ENCODE measurements at regions not wholly inside any gene's neighbourhood (a gene's known extent, or its start where the extent isn't known, plus 50 kb on each side); places are given as distances from the start of the nearest gene placed in this dataset.
"Not testable (repeated sequence)": the region's sequence is repeated elsewhere in the genome, so short reads cannot be mapped to it uniquely, and the experiment has no call there.

- Histone ChIP-seq H3K36me3 (ENCODE audit: control insufficient read depth in 5 of 5, insufficient read depth in 5 of 5, low read length in 5 of 5) (no peaks in the 10 kb centered on the region), H3K9me3 (ENCODE audit: control insufficient read depth in 5 of 5, low read length in 5 of 5) (no peaks in the 10 kb centered on the region), H3K4me1 (ENCODE audit: control insufficient read depth in 5 of 5, insufficient read depth in 5 of 5, low read length in 5 of 5) (no peaks in the 10 kb centered on the region), H3K27me3 (ENCODE audit: control insufficient read depth in 5 of 5, insufficient read depth in 4 of 5, low read length in 5 of 5) (no peaks in the 10 kb centered on the region), H3K27ac (ENCODE audit: low read depth, low read length) (no peak overlapping the region), H3K4me3 (ENCODE audit: low read depth in 1 of 5, low read length in 5 of 5) (no peak overlapping the region), H3K9ac (ENCODE audit: low read length in 5 of 5) (no peak overlapping the region)
Measured at GRCh38 chr11:81569999-81570398, 1163.7 kb downstream of the FAM181B start.

GRCh38 chr11:81568918-81569317 is 1164.7 kb downstream of the FAM181B start:
- H3K36me3 ChIP-seq (ENCODE audit: control insufficient read depth in 5 of 5, insufficient read depth in 5 of 5, low read length in 5 of 5) = no peaks in the 10 kb centered on the region
- H3K9ac ChIP-seq (ENCODE audit: low read length in 5 of 5) = no peak overlapping the region
- H3K4me3 ChIP-seq (ENCODE audit: low read depth in 1 of 5, low read length in 5 of 5) = no peak overlapping the region
- H3K27me3 ChIP-seq (ENCODE audit: control insufficient read depth in 5 of 5, insufficient read depth in 4 of 5, low read length in 5 of 5) = no peaks in the 10 kb centered on the region
- H3K9me3 ChIP-seq (ENCODE audit: control insufficient read depth in 5 of 5, low read length in 5 of 5) = no peaks in the 10 kb centered on the region
- H3K27ac ChIP-seq (ENCODE audit: low read depth, low read length) = no peak overlapping the region
- no peaks in the 10 kb centered on the region for H3K4me1 ChIP-seq (ENCODE audit: control insufficient read depth in 5 of 5, insufficient read depth in 5 of 5, low read length in 5 of 5)

GRCh38 chr11:81548123-81548522 is 1185.5 kb downstream of the FAM181B start:
- H3K27me3 ChIP-seq (ENCODE audit: control insufficient read depth in 5 of 5, insufficient read depth in 4 of 5, low read length in 5 of 5) = no peaks in the 10 kb centered on the region
- no peaks in the 10 kb centered on the region for H3K9me3 ChIP-seq (ENCODE audit: control insufficient read depth in 5 of 5, low read length in 5 of 5)
- no peaks in the 10 kb centered on the region for H3K4me1 ChIP-seq (ENCODE audit: control insufficient read depth in 5 of 5, insufficient read depth in 5 of 5, low read length in 5 of 5)
- H3K4me3 ChIP-seq (ENCODE audit: low read depth in 1 of 5, low read length in 5 of 5) = no peak overlapping the region
- no peaks in the 10 kb centered on the region for H3K36me3 ChIP-seq (ENCODE audit: control insufficient read depth in 5 of 5, insufficient read depth in 5 of 5, low read length in 5 of 5)
- H3K9ac ChIP-seq (ENCODE audit: low read length in 5 of 5) = no peak overlapping the region
- no peak overlapping the region for H3K27ac ChIP-seq (ENCODE audit: low read depth, low read length)

- not testable (repeated sequence) for H3K9me3 ChIP-seq (ENCODE audit: control insufficient read depth in 5 of 5, low read length in 5 of 5); H3K9ac ChIP-seq (ENCODE audit: low read length in 5 of 5); H3K27me3 ChIP-seq (ENCODE audit: control insufficient read depth in 5 of 5, insufficient read depth in 4 of 5, low read length in 5 of 5); H3K36me3 ChIP-seq (ENCODE audit: control insufficient read depth in 5 of 5, insufficient read depth in 5 of 5, low read length in 5 of 5); H3K27ac ChIP-seq (ENCODE audit: low read depth, low read length); H3K4me3 ChIP-seq (ENCODE audit: low read depth in 1 of 5, low read length in 5 of 5); H3K4me1 ChIP-seq (ENCODE audit: control insufficient read depth in 5 of 5, insufficient read depth in 5 of 5, low read length in 5 of 5)
Measured at GRCh38 chr11:81539806-81540205, 1193.9 kb downstream of the FAM181B start.

GRCh38 chr11:81515566-81515965 is 1218.1 kb downstream of the FAM181B start:
- Histone ChIP-seq H3K4me1 (ENCODE audit: control insufficient read depth in 5 of 5, insufficient read depth in 5 of 5, low read length in 5 of 5) (no peaks in the 10 kb centered on the region), H3K27me3 (ENCODE audit: control insufficient read depth in 5 of 5, insufficient read depth in 4 of 5, low read length in 5 of 5) (no peaks in the 10 kb centered on the region), H3K27ac (ENCODE audit: low read depth, low read length) (no peak overlapping the region), H3K9ac (ENCODE audit: low read length in 5 of 5) (no peak overlapping the region), H3K4me3 (ENCODE audit: low read depth in 1 of 5, low read length in 5 of 5) (no peak overlapping the region), H3K36me3 (ENCODE audit: control insufficient read depth in 5 of 5, insufficient read depth in 5 of 5, low read length in 5 of 5) (no peaks in the 10 kb centered on the region), H3K9me3 (ENCODE audit: control insufficient read depth in 5 of 5, low read length in 5 of 5) (no peaks in the 10 kb centered on the region)

GRCh38 chr11:81497202-81497804 is 1236.4 kb downstream of the FAM181B start:
- peaks cover 0 to 6% (median 0%) of the 10 kb centered on the region in 5 donors for H3K4me1 ChIP-seq (ENCODE audit: control insufficient read depth in 5 of 5, insufficient read depth in 5 of 5, low read length in 5 of 5)
- H3K27ac ChIP-seq (ENCODE audit: low read depth, low read length) = no peak overlapping the region
- H3K36me3 ChIP-seq (ENCODE audit: control insufficient read depth in 5 of 5, insufficient read depth in 5 of 5, low read length in 5 of 5) = no peaks in the 10 kb centered on the region
- H3K9me3 ChIP-seq (ENCODE audit: control insufficient read depth in 5 of 5, low read length in 5 of 5) = no peaks in the 10 kb centered on the region
- H3K27me3 ChIP-seq (ENCODE audit: control insufficient read depth in 5 of 5, insufficient read depth in 4 of 5, low read length in 5 of 5) = no peaks in the 10 kb centered on the region
- no peak overlapping the region for H3K9ac ChIP-seq (ENCODE audit: low read length in 5 of 5)
- H3K4me3 ChIP-seq (ENCODE audit: low read depth in 1 of 5, low read length in 5 of 5) = no peak overlapping the region

- Histone ChIP-seq H3K36me3 (ENCODE audit: control insufficient read depth in 5 of 5, insufficient read depth in 5 of 5, low read length in 5 of 5) (no peaks in the 10 kb centered on the region), H3K27me3 (ENCODE audit: control insufficient read depth in 5 of 5, insufficient read depth in 4 of 5, low read length in 5 of 5) (no peaks in the 10 kb centered on the region), H3K4me1 (ENCODE audit: control insufficient read depth in 5 of 5, insufficient read depth in 5 of 5, low read length in 5 of 5) (peaks cover 0 to 6% (median 0%) of the 10 kb centered on the region in 5 donors), H3K9ac (ENCODE audit: low read length in 5 of 5) (no peak overlapping the region), H3K9me3 (ENCODE audit: control insufficient read depth in 5 of 5, low read length in 5 of 5) (no peaks in the 10 kb centered on the region), H3K27ac (ENCODE audit: low read depth, low read length) (no peak overlapping the region), H3K4me3 (ENCODE audit: low read depth in 1 of 5, low read length in 5 of 5) (no peak overlapping the region)
Measured at GRCh38 chr11:81496601-81497000, 1237.1 kb downstream of the FAM181B start.

GRCh38 chr11:81495699-81496292 is 1237.9 kb downstream of the FAM181B start:
- Histone ChIP-seq H3K27me3 (ENCODE audit: control insufficient read depth in 5 of 5, insufficient read depth in 4 of 5, low read length in 5 of 5) (no peaks in the 10 kb centered on the region), H3K4me1 (ENCODE audit: control insufficient read depth in 5 of 5, insufficient read depth in 5 of 5, low read length in 5 of 5) (peaks cover 0 to 6% (median 0%) of the 10 kb centered on the region in 5 donors), H3K9ac (ENCODE audit: low read length in 5 of 5) (no peak overlapping the region), H3K36me3 (ENCODE audit: control insufficient read depth in 5 of 5, insufficient read depth in 5 of 5, low read length in 5 of 5) (no peaks in the 10 kb centered on the region), H3K9me3 (ENCODE audit: control insufficient read depth in 5 of 5, low read length in 5 of 5) (no peaks in the 10 kb centered on the region), H3K4me3 (ENCODE audit: low read depth in 1 of 5, low read length in 5 of 5) (no peak overlapping the region), H3K27ac (ENCODE audit: low read depth, low read length) (no peak overlapping the region)

- Histone ChIP-seq H3K9ac (ENCODE audit: low read length in 5 of 5) (no peak overlapping the region), H3K9me3 (ENCODE audit: control insufficient read depth in 5 of 5, low read length in 5 of 5) (no peaks in the 10 kb centered on the region), H3K36me3 (ENCODE audit: control insufficient read depth in 5 of 5, insufficient read depth in 5 of 5, low read length in 5 of 5) (no peaks in the 10 kb centered on the region), H3K4me3 (ENCODE audit: low read depth in 1 of 5, low read length in 5 of 5) (no peak overlapping the region), H3K27ac (ENCODE audit: low read depth, low read length) (no peak overlapping the region), H3K27me3 (ENCODE audit: control insufficient read depth in 5 of 5, insufficient read depth in 4 of 5, low read length in 5 of 5) (no peaks in the 10 kb centered on the region), H3K4me1 (ENCODE audit: control insufficient read depth in 5 of 5, insufficient read depth in 5 of 5, low read length in 5 of 5) (peaks cover 0 to 6% (median 0%) of the 10 kb centered on the region in 5 donors)
Measured at GRCh38 chr11:81494431-81494830, 1239.2 kb downstream of the FAM181B start.

- Histone ChIP-seq H3K4me1 (ENCODE audit: control insufficient read depth in 5 of 5, insufficient read depth in 5 of 5, low read length in 5 of 5) (peaks cover 0 to 6% (median 0%) of the 10 kb centered on the region in 5 donors), H3K27me3 (ENCODE audit: control insufficient read depth in 5 of 5, insufficient read depth in 4 of 5, low read length in 5 of 5) (no peaks in the 10 kb centered on the region), H3K9ac (ENCODE audit: low read length in 5 of 5) (no peak overlapping the region), H3K9me3 (ENCODE audit: control insufficient read depth in 5 of 5, low read length in 5 of 5) (no peaks in the 10 kb centered on the region), H3K4me3 (ENCODE audit: low read depth in 1 of 5, low read length in 5 of 5) (no peak overlapping the region), H3K36me3 (ENCODE audit: control insufficient read depth in 5 of 5, insufficient read depth in 5 of 5, low read length in 5 of 5) (no peaks in the 10 kb centered on the region), H3K27ac (ENCODE audit: low read depth, low read length) (no peak overlapping the region)
Measured at GRCh38 chr11:81492923-81493445, 1240.7 kb downstream of the FAM181B start.

Data from subcutaneous abdominal adipose tissue (tissue), 5 donors.